D721Med (cell line): ENCODE measurements at regions not wholly inside any gene's neighbourhood (a gene's known extent, or its start where the extent isn't known, plus 50 kb on each side); places are given as distances from the start of the nearest gene placed in this dataset.
A peak's percentile ranks its signal among the peaks of the same experiment; 100 is the strongest.
"Not testable (repeated sequence)": the region's sequence is repeated elsewhere in the genome, so short reads cannot be mapped to it uniquely, and the experiment has no call there.

Source experiments
- DNase-seq: peaks from one replicate; pipeline ENCODE4 v3.0.0; 2011; ENCODE audit warnings: low spot score; ENCODE audit not compliant: insufficient read length
- FAIRE-seq: peaks from 2 replicates; lab custom pipeline; 2011; peaks lifted over from hg19 to GRCh38; lab: Jason Lieb, UNC
- TF ChIP-seq, protein P1 (sequence below): IDR thresholded peaks from 2 replicates; pipeline ENCODE4 v1.5.1; 2012; ENCODE audit warnings: mild to moderate bottlenecking, control low read depth; ENCODE audit not compliant: insufficient read depth; ENCODE audit errors: missing control alignments

DNA sequence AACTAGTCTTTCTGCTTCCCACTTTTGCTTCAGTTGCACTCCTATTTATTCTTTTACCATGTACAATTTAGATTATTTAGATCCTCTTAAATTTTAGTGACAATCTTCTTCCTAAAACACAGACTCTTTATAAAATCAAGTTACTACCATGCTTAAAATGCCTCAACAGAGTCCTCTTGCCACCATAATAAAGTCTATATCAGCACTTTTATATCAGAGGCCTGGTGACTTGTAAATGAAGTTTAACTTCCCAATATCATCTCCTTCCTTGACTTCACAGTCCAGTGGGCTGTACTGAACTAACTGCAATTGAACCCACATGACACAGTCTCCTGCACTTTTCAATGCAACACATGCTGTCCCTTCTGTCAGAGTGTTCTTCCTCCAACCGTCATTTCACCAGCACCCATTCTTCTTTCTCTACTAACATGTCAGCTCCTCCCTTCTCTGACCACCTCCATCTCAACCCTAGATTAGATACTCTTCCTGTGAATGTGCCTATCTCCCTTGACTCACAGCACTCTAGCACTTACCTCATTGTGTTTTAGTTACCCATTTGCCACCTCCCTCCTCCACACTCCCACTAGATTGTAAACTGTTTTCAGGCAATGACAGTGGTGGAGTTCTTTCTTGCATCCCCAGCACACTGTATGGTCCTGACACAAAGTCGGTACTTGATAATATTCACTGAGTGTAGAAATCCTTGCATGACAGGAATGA is 414.9 kb downstream of the SATB2 start:
- TF ChIP-seq, protein P1, sequence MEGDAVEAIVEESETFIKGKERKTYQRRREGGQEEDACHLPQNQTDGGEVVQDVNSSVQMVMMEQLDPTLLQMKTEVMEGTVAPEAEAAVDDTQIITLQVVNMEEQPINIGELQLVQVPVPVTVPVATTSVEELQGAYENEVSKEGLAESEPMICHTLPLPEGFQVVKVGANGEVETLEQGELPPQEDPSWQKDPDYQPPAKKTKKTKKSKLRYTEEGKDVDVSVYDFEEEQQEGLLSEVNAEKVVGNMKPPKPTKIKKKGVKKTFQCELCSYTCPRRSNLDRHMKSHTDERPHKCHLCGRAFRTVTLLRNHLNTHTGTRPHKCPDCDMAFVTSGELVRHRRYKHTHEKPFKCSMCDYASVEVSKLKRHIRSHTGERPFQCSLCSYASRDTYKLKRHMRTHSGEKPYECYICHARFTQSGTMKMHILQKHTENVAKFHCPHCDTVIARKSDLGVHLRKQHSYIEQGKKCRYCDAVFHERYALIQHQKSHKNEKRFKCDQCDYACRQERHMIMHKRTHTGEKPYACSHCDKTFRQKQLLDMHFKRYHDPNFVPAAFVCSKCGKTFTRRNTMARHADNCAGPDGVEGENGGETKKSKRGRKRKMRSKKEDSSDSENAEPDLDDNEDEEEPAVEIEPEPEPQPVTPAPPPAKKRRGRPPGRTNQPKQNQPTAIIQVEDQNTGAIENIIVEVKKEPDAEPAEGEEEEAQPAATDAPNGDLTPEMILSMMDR = no peak
- no peak for DNase-seq
- no peak for FAIRE-seq

DNA sequence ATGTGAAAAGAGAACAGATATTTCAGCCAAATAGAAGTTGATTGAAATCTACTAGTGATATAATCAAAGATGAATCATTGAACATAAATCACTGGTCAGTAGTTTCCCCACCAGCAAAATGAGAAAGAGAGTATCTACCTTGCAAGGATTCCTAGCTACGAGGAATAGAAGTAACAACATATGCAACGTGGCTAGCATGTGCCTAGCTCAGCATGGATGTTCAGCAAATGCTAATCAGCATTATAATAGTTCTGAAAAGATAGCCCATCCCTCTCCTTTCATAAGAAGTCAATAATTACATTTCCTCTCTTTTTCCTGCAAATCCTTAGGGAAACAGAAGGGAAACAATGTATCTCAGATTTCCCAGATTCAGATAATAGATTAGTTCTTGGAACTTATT is 417.2 kb downstream of the SATB2 start:
- TF ChIP-seq, protein P1 = no peak
- no peak for FAIRE-seq

DNA sequence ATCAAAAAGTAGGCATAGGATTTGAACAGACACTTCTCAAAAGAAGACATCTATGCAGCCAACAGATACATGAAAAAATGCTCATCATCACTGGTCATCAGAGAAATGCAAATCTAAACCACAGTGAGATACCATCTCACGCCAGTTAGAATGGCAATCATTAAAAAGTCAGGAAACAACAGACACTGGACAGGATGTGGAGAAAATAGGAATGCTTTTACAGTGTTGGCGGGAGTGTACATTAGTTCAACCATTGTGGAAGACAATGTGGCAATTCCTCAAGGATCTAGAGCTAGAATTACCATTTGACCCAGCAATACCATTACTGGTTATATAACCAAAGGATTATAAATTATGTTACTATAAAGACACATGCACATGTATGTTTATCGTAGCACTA is 424.0 kb downstream of the SATB2 start:
- FAIRE-seq, DNase-seq: not testable (repeated sequence)

More for the DNA sequence above, 417.2 kb downstream of the SATB2 start:
- DNase-seq = no peak

DNA sequence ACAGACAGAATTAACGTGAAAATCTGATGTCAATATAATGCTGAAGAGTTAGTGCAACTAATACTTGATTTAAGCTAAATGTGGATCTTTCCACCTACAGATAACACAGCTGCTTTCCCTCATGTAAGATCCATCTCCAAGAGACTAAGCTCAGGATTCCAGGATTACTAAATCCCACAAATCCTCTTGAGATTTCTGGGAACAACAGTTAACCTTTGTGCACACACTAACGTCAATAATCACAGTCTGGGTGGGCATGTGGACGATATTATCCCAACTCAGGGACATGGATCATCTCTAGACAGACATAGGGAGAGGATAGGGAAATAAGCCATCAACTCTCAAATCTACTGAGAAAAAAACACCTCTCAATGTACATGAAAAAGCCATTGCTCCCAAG is 432.6 kb downstream of the SATB2 start:
- DNase-seq (no peak), FAIRE-seq (peak; percentile 99)
- TF ChIP-seq, protein P1 = no peak

DNA sequence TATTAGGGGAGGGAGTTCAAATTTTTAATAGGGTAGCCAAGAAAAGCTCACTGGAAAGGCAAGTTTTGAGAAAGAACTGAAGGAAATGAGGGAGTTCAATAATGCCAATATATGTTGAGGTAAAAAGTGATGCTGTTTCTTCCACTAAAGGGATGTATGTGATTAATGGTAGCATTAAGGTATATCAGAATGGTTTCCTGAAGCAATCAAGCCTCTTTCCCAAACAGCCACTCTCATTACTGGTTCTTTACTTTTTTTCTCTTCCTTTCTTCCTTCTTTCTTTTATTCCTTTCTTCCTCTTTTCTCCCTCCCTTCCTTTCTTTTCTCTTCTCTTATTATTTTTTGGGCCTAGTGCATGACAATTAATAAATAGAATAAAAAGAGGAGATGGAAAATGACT is 433.5 kb downstream of the SATB2 start:
- FAIRE-seq (peak; percentile 64), DNase-seq (no peak)
- TF ChIP-seq, protein P1 = no peak

DNA sequence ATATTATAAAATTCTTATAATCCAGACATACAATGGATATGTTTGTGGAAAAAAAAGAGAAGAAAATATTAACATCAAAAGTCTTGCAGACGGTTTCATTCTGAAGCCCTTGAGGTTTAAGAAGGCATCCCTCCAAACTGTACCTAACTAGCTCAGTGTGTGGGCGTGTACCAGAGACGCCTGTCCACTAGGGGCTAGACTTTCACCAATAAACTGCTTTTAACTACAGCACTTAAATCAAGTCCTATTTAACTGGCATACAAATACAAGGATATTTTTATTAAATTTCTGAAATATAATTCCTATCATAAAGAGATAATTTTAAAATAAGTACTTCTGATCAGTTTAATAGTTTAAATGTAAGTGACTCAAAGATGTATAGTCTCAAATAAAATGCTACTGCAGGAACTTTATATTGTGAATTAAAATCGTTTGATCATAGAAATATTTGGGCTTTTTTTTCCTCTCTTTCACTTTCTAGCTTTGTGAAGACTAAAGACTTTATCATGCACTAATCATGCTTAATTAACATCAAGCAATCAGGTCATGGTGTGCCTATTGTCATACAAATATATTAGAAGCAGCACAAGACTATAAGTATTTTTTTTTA is 437.7 kb downstream of the SATB2 start:
- FAIRE-seq = no peak
- TF ChIP-seq, protein P1 = peak; percentile 69
- DNase-seq = no peak

DNA sequence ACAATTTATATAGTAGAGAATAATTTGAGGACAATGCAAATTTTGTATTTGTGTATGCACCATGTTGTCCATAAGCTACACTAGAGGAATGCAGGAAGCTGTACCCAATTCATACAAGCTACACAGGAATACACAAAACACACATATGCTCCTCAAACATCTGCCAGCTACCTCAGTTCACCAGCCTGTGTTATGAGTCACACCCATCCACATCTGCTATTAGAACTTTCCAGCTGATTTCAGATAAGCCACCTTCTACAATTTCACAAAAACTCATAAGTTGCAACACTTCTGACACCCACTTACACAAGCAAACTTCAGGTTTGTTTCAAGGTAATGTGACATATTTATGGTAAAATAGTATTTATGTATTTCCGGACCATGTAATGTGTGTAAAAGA is 438.9 kb downstream of the SATB2 start:
- FAIRE-seq = no peak
- DNase-seq = no peak
- TF ChIP-seq, protein P1 = no peak
